ENCODE measurements at regions not wholly inside any gene's neighbourhood (a gene's known extent, or its start where the extent isn't known, plus 50 kb on each side); places are given as distances from the start of the nearest gene placed in this dataset.

DNA sequence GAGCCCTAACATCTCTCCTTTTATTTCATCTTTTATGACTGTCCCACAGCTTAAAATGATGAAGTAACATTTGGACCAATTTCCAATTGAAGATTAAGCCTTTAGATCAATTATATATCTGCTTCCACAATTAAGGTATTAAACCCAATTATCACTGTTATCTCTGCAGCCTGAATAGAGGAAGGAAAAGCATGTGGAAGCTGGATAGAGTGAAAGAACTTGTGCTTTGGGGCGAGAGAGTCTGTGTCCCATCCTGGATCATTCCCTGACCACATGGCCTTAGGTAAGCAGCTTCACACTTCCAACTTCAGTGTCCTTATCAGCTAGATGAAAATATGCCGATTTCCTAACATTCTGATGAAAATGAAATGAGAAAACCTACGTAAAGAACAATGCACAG lies 61.4 kb upstream of the TSPAN8 start:
- TF ChIP-seq POLR2A (IDR thresholded peaks at IDR 0.05), result no peak
- TF ChIP-seq, protein P1, sequence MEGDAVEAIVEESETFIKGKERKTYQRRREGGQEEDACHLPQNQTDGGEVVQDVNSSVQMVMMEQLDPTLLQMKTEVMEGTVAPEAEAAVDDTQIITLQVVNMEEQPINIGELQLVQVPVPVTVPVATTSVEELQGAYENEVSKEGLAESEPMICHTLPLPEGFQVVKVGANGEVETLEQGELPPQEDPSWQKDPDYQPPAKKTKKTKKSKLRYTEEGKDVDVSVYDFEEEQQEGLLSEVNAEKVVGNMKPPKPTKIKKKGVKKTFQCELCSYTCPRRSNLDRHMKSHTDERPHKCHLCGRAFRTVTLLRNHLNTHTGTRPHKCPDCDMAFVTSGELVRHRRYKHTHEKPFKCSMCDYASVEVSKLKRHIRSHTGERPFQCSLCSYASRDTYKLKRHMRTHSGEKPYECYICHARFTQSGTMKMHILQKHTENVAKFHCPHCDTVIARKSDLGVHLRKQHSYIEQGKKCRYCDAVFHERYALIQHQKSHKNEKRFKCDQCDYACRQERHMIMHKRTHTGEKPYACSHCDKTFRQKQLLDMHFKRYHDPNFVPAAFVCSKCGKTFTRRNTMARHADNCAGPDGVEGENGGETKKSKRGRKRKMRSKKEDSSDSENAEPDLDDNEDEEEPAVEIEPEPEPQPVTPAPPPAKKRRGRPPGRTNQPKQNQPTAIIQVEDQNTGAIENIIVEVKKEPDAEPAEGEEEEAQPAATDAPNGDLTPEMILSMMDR (IDR thresholded peaks at IDR 0.05), result no peak
